ENCODE measurements at regions not wholly inside any gene's neighbourhood (a gene's known extent, or its start where the extent isn't known, plus 50 kb on each side); places are given as distances from the start of the nearest gene placed in this dataset.

- TF ChIP-seq, protein P1, sequence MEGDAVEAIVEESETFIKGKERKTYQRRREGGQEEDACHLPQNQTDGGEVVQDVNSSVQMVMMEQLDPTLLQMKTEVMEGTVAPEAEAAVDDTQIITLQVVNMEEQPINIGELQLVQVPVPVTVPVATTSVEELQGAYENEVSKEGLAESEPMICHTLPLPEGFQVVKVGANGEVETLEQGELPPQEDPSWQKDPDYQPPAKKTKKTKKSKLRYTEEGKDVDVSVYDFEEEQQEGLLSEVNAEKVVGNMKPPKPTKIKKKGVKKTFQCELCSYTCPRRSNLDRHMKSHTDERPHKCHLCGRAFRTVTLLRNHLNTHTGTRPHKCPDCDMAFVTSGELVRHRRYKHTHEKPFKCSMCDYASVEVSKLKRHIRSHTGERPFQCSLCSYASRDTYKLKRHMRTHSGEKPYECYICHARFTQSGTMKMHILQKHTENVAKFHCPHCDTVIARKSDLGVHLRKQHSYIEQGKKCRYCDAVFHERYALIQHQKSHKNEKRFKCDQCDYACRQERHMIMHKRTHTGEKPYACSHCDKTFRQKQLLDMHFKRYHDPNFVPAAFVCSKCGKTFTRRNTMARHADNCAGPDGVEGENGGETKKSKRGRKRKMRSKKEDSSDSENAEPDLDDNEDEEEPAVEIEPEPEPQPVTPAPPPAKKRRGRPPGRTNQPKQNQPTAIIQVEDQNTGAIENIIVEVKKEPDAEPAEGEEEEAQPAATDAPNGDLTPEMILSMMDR (IDR thresholded peaks at IDR 0.05): no peak
- no peak for TF ChIP-seq POLR2A (IDR thresholded peaks at IDR 0.05)
Observed at GRCh38 chr6:21933351-21933750, 339.8 kb downstream of the SOX4 start.

Data from breast epithelium (tissue), 3 donors.